HG03354 (cell line): ENCODE measurements at regions not wholly inside any gene's neighbourhood (a gene's known extent, or its start where the extent isn't known, plus 50 kb on each side); places are given as distances from the start of the nearest gene placed in this dataset.

Experiments
- ATAC-seq: cut with Tn5 transposase; IDR thresholded peaks from one replicate; pipeline ENCODE4 v1.9.1; 2021; ENCODE audit warnings: mild to moderate bottlenecking; ENCODE audit not compliant: unreplicated experiment, poor library complexity, severe bottlenecking

- no peak for ATAC-seq
Observed at GRCh38 chr16:79317521-79317920, 283.0 kb downstream of the MAF start.

GRCh38 chr16:79317026-79317425 is 283.5 kb downstream of the MAF start:
- ATAC-seq = no peak

GRCh38 chr16:79316004-79316458 is 284.5 kb downstream of the MAF start:
- peak; percentile 74 for ATAC-seq

- no peak for ATAC-seq
Observed at GRCh38 chr16:79312502-79312901, 288.0 kb downstream of the MAF start.

GRCh38 chr16:79310710-79311109 is 289.8 kb downstream of the MAF start:
- ATAC-seq = no peak

- no peak for ATAC-seq
Observed at GRCh38 chr16:79309606-79310005, 290.9 kb downstream of the MAF start.

- no peak for ATAC-seq
Observed at GRCh38 chr16:79307214-79307613, 293.3 kb downstream of the MAF start.

GRCh38 chr16:79305074-79305473 is 295.5 kb downstream of the MAF start:
- ATAC-seq = no peak

- ATAC-seq = no peak
Observed at GRCh38 chr16:79303959-79304387, 296.6 kb downstream of the MAF start.

GRCh38 chr16:79303206-79303605 is 297.3 kb downstream of the MAF start:
- ATAC-seq = no peak

GRCh38 chr16:79302731-79303130 is 297.8 kb downstream of the MAF start:
- no peak for ATAC-seq

GRCh38 chr16:79301051-79301450 is 299.5 kb downstream of the MAF start:
- no peak for ATAC-seq

GRCh38 chr16:79298894-79299799 is 301.4 kb downstream of the MAF start:
- ATAC-seq = no peak

- ATAC-seq = no peak
Observed at GRCh38 chr16:79298476-79298875, 302.1 kb downstream of the MAF start.

- ATAC-seq = no peak
Observed at GRCh38 chr16:79297805-79298204, 302.7 kb downstream of the MAF start.

- ATAC-seq = no peak
Observed at GRCh38 chr16:79297296-79297695, 303.2 kb downstream of the MAF start.

- no peak for ATAC-seq
Observed at GRCh38 chr16:79296491-79296890, 304.0 kb downstream of the MAF start.

- ATAC-seq = no peak
Observed at GRCh38 chr16:79295746-79296145, 304.8 kb downstream of the MAF start.

- no peak for ATAC-seq
Observed at GRCh38 chr16:79295162-79295561, 305.4 kb downstream of the MAF start.

- no peak for ATAC-seq
Observed at GRCh38 chr16:79294568-79294967, 306.0 kb downstream of the MAF start.

GRCh38 chr16:79293836-79294460 is 306.6 kb downstream of the MAF start:
- no peak for ATAC-seq
